Right atrium auricular region (tissue), 2 donors: ENCODE measurements at regions not wholly inside any gene's neighbourhood (a gene's known extent, or its start where the extent isn't known, plus 50 kb on each side); places are given as distances from the start of the nearest gene placed in this dataset.

Experiments
- DNase-seq: peaks from one replicate; pipeline ENCODE4 v3.0.0-alpha.2; 2019; ENCODE audit warnings: low spot score
- H3K27ac ChIP-seq, 2 donors: fragments of 200-600 bp; sonication (generic); 1 replicate in 1 of 2; 2 replicates in 1 of 2; pipeline ENCODE4 v1.5.1; 2016 to 2019
- H3K27me3 ChIP-seq, 2 donors: fragments of 200-600 bp; sonication (generic); one replicate each; pipeline versions ENCODE4 v1.5.1 to v1.6.0; 2017 to 2019
- H3K36me3 ChIP-seq: fragments of 200-600 bp; sonication (generic); one replicate; pipeline ENCODE4 v1.5.1; 2016
- H3K4me1 ChIP-seq, 2 donors: fragments of 200-600 bp; sonication (generic); one replicate each; pipeline versions ENCODE4 v1.5.1 to v1.6.0; 2017 to 2019
- H3K4me3 ChIP-seq, 2 donors: fragments of 200-600 bp; sonication (generic); 1 replicate in 1 of 2; 2 replicates in 1 of 2; pipeline ENCODE4 v1.5.1; 2017 to 2019; ENCODE audit warnings: mild to moderate bottlenecking in 1 of 2, moderate library complexity in 1 of 2
- H3K9me3 ChIP-seq, 2 donors: fragments of 200-600 bp; sonication (generic); one replicate each; pipeline ENCODE4 v1.5.1; 2019
- TF ChIP-seq, protein P1 (sequence below), 2 donors: fragments of 200-600 bp; sonication (generic); IDR thresholded peaks; one replicate each; pipeline ENCODE4 v1.5.1; 2019; ENCODE audit warnings: antibody characterized with exemption in 2 of 2

DNA sequence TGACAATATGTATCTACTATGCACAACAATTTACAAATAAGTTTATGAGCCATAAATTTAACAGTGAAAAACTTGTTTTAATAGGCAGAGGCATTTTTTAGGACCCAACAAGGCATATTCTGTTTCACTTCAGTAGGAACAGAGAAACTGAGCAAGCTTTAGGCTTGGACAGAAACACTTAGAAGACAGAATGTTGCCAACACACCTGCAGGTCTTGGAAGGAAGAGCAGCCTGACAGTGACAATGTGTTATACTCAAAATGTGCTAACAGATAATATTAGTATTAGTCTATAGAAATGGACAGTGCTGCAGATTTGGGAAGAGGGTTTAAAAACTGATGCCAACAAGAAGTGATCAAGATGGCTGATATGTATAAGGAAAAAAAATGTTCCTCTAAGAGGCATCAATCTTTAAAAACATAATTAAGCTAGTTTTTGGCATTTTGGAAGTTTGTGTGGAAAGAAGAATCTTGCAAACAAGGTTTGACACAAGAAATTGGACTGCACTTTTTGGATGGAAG lies 297.1 kb upstream of the FSIP2 start:
- H3K27me3 ChIP-seq, result no peaks in the 10 kb centered on the region
- H3K9me3 ChIP-seq, result no peaks in the 10 kb centered on the region
- H3K36me3 ChIP-seq, result no peaks in the 10 kb centered on the region
- no peak overlapping the region for H3K4me3 ChIP-seq
- no peaks in the 10 kb centered on the region for H3K4me1 ChIP-seq
- no peak for DNase-seq
- TF ChIP-seq, protein P1, sequence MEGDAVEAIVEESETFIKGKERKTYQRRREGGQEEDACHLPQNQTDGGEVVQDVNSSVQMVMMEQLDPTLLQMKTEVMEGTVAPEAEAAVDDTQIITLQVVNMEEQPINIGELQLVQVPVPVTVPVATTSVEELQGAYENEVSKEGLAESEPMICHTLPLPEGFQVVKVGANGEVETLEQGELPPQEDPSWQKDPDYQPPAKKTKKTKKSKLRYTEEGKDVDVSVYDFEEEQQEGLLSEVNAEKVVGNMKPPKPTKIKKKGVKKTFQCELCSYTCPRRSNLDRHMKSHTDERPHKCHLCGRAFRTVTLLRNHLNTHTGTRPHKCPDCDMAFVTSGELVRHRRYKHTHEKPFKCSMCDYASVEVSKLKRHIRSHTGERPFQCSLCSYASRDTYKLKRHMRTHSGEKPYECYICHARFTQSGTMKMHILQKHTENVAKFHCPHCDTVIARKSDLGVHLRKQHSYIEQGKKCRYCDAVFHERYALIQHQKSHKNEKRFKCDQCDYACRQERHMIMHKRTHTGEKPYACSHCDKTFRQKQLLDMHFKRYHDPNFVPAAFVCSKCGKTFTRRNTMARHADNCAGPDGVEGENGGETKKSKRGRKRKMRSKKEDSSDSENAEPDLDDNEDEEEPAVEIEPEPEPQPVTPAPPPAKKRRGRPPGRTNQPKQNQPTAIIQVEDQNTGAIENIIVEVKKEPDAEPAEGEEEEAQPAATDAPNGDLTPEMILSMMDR (IDR thresholded peaks at IDR 0.05), result no peak
- H3K27ac ChIP-seq, result no peak overlapping the region

DNA sequence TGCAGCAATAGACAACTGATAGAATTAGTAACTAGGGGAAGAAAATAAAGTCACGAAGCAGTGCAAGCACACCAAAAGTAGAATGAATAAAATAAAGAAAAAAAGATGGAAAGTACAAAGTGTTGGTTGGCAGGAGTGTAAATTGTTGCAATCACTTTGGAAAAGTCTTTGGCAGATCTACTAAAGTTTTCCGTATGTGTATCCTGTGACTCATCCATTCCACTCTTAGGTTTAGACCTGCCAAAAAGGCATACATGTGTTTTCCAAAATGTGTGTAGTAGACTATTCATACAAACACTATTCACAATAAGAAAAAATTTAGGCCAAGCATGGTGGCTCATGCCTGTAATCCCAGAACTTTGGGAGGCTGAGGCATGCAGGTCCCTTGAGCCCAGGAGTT lies 282.1 kb upstream of the FSIP2 start:
- Histone ChIP-seq H3K27me3 (no peaks in the 10 kb centered on the region), H3K27ac (no peak overlapping the region), H3K4me1 (no peaks in the 10 kb centered on the region), H3K9me3 (peaks cover 0 to 17% of the 10 kb centered on the region in 2 donors), H3K4me3 (no peak overlapping the region), H3K36me3 (no peaks in the 10 kb centered on the region)
- TF ChIP-seq, protein P1 (IDR thresholded peaks at IDR 0.05), result no peak
- no peak for DNase-seq

DNA sequence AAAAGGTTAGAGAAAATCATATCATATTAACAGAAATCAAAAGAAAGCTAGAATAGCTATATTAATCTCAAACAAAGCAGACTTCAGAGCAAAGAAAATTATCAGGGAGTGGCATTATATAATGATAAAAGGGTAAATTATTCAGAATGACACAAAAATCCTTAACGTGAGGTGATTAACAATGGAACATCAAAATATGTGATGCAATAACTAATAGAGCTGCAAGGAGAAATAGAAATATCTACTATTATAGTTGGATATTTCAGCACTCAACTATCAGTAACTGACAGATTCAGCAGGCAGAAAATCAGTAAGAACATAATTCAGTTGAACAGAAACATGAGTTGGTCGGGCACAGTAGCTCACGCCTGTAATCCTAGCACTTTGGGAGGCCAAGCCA lies 275.1 kb upstream of the FSIP2 start:
- TF ChIP-seq, protein P1 (IDR thresholded peaks at IDR 0.05), result no peak
- Histone ChIP-seq H3K9me3 (peaks cover 0 to 8% of the 10 kb centered on the region in 2 donors), H3K4me3 (no peak overlapping the region), H3K27me3 (no peaks in the 10 kb centered on the region), H3K4me1 (no peaks in the 10 kb centered on the region), H3K27ac (no peak overlapping the region), H3K36me3 (no peaks in the 10 kb centered on the region)
- no peak for DNase-seq

DNA sequence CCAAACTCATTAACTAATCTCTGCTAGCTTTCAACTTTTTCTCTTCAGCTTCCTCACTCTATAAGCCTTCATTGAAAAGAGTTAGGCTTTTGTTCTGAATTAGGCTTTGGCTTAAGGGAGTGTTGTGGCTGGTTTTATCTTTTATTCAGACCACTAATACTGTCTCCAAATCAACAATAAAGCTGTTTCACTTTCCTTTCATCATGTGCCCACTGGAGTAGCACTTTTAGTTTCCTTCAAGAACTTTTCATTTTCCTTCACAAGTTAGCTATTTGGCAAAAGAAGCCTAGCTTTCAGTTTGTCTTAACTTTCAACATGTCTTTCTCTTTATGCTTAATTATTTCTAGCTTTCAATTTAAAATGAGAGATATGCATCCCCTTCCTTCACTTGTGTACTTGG lies 271.7 kb upstream of the FSIP2 start:
- H3K9me3 ChIP-seq, result peaks cover 0 to 8% of the 10 kb centered on the region in 2 donors
- H3K27me3 ChIP-seq, result no peaks in the 10 kb centered on the region
- no peaks in the 10 kb centered on the region for H3K4me1 ChIP-seq
- TF ChIP-seq, protein P1 (IDR thresholded peaks at IDR 0.05), result no peak
- H3K27ac ChIP-seq, result no peak overlapping the region
- DNase-seq, result no peak
- H3K36me3 ChIP-seq, result no peaks in the 10 kb centered on the region
- H3K4me3 ChIP-seq, result no peak overlapping the region

DNA sequence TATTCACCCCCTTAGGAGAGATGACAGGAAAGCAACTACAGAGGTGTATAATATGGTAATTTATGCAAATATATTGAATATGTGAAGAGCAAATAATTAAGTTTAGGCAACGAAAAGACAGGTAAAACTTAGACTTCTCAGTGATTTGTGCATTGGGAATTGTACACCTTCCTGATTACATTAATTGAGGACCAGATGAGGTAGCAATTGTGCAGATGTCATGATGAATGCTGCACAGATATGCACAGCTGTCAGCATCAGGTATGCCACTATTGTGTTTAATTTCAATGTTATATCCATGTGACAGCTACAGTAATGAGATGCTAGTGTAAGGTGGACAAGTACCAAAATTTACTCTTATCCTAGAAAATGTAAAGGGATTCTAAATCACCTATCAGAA lies 267.2 kb upstream of the FSIP2 start:
- H3K36me3 ChIP-seq, result no peaks in the 10 kb centered on the region
- no peaks in the 10 kb centered on the region for H3K4me1 ChIP-seq
- DNase-seq, result no peak
- H3K4me3 ChIP-seq, result no peak overlapping the region
- H3K27me3 ChIP-seq, result no peaks in the 10 kb centered on the region
- peaks cover 0 to 1% of the 10 kb centered on the region in 2 donors for H3K9me3 ChIP-seq
- no peak overlapping the region for H3K27ac ChIP-seq
- TF ChIP-seq, protein P1 (IDR thresholded peaks at IDR 0.05), result no peak

DNA sequence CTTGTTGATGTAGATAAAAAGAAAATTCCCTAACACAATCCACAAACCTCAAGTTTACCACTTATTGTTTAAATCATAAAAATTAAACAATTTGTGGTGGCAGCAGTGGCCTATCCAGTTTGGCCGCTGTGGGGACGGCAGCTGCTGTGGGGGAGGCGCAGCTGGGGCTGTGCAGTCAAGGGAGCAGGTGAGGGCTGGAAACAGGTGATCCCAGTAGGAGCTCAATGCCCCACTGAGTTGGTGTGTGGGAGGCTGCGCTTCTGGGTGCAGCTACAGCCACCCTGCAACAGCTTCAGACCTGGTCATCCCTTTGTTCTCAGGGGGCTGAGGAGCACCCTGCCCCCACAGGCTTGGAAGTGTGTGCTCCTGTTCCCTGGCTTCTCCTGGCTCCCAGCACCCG lies 266.0 kb upstream of the FSIP2 start:
- DNase-seq, result no peak
- H3K9me3 ChIP-seq, result no peaks in the 10 kb centered on the region
- no peak overlapping the region for H3K27ac ChIP-seq
- H3K4me3 ChIP-seq, result no peak overlapping the region
- H3K27me3 ChIP-seq, result no peaks in the 10 kb centered on the region
- H3K4me1 ChIP-seq, result no peaks in the 10 kb centered on the region
- no peaks in the 10 kb centered on the region for H3K36me3 ChIP-seq
- TF ChIP-seq, protein P1 (IDR thresholded peaks at IDR 0.05), result no peak
